ENCODE measurements at regions not wholly inside any gene's neighbourhood (a gene's known extent, or its start where the extent isn't known, plus 50 kb on each side); places are given as distances from the start of the nearest gene placed in this dataset.

GRCh38 chr5:116389601-116390000 lies 185.0 kb downstream of the SEMA6A start:
- no peak for DNase-seq (ENCODE audit: low read depth)

GRCh38 chr5:116388564-116389258 lies 185.9 kb downstream of the SEMA6A start:
- no peak for DNase-seq (ENCODE audit: low read depth)

GRCh38 chr5:116387738-116388137 lies 186.9 kb downstream of the SEMA6A start:
- DNase-seq (ENCODE audit: low read depth), result no peak

GRCh38 chr5:116386633-116387032 lies 188.0 kb downstream of the SEMA6A start:
- DNase-seq (ENCODE audit: low read depth), result no peak

- DNase-seq (ENCODE audit: low read depth), result no peak
Observed at GRCh38 chr5:116382874-116383266, 191.8 kb downstream of the SEMA6A start.

- DNase-seq (ENCODE audit: low read depth), result no peak
Observed at GRCh38 chr5:116382032-116382873, 192.4 kb downstream of the SEMA6A start.

- no peak for DNase-seq (ENCODE audit: low read depth)
Observed at GRCh38 chr5:116381201-116381600, 193.4 kb downstream of the SEMA6A start.

- no peak for DNase-seq (ENCODE audit: low read depth)
Observed at GRCh38 chr5:116380621-116381020, 194.0 kb downstream of the SEMA6A start.

GRCh38 chr5:116379306-116379705 lies 195.3 kb downstream of the SEMA6A start:
- no peak for DNase-seq (ENCODE audit: low read depth)

- DNase-seq (ENCODE audit: low read depth), result no peak
Observed at GRCh38 chr5:116378777-116379121, 195.9 kb downstream of the SEMA6A start.

- DNase-seq (ENCODE audit: low read depth), result no peak
Observed at GRCh38 chr5:116378007-116378776, 196.4 kb downstream of the SEMA6A start.

- no peak for DNase-seq (ENCODE audit: low read depth)
Observed at GRCh38 chr5:116377276-116378006, 197.2 kb downstream of the SEMA6A start.

GRCh38 chr5:116375926-116376325 lies 198.7 kb downstream of the SEMA6A start:
- DNase-seq (ENCODE audit: low read depth), result no peak

GRCh38 chr5:116374434-116374852 lies 200.2 kb downstream of the SEMA6A start:
- DNase-seq (ENCODE audit: low read depth), result no peak

GRCh38 chr5:116372931-116373597 lies 201.6 kb downstream of the SEMA6A start:
- DNase-seq (ENCODE audit: low read depth), result no peak

GRCh38 chr5:116371935-116372334 lies 202.7 kb downstream of the SEMA6A start:
- no peak for DNase-seq (ENCODE audit: low read depth)

- DNase-seq (ENCODE audit: low read depth), result no peak
Observed at GRCh38 chr5:116371431-116371830, 203.2 kb downstream of the SEMA6A start.

- DNase-seq (ENCODE audit: low read depth), result no peak
Observed at GRCh38 chr5:116370886-116371285, 203.7 kb downstream of the SEMA6A start.

- DNase-seq (ENCODE audit: low read depth), result no peak
Observed at GRCh38 chr5:116370149-116370548, 204.5 kb downstream of the SEMA6A start.

- no peak for DNase-seq (ENCODE audit: low read depth)
Observed at GRCh38 chr5:116365006-116365496, 209.6 kb downstream of the SEMA6A start.

GRCh38 chr5:116363780-116364179 lies 210.8 kb downstream of the SEMA6A start:
- no peak for DNase-seq (ENCODE audit: low read depth)

Measured in fibroblast of the conjunctiva (primary cell).